Hepatocyte (in vitro differentiated cells): ENCODE measurements at regions not wholly inside any gene's neighbourhood (a gene's known extent, or its start where the extent isn't known, plus 50 kb on each side); places are given as distances from the start of the nearest gene placed in this dataset.

Experiments used
- DNase-seq: peaks from one replicate; pipeline ENCODE4 v3.0.0-alpha.2; 2016; ENCODE audit warnings: low spot score
- H2AFZ ChIP-seq: fragments of 200-600 bp; sonication (generic); 2 replicates; pipeline ENCODE4 v1.6.0; 2016; ENCODE audit warnings: antibody characterized with exemption, mild to moderate bottlenecking
- H3K27ac ChIP-seq: fragments of 200-600 bp; sonication (generic); 2 replicates; pipeline ENCODE4 v1.5.1; 2016; ENCODE audit warnings: mild to moderate bottlenecking
- H3K27me3 ChIP-seq: fragments of 200-600 bp; sonication (generic); 2 replicates; pipeline ENCODE4 v1.6.1; 2016
- H3K36me3 ChIP-seq: fragments of 200-600 bp; sonication (generic); replicated peaks from 2 replicates; pipeline ENCODE4 v1.5.1; 2016; ENCODE audit warnings: low read depth; ENCODE audit not compliant: insufficient read depth
- H3K4me1 ChIP-seq: fragments of 200-600 bp; sonication (generic); 2 replicates; pipeline ENCODE4 v1.5.1; 2016; ENCODE audit warnings: mild to moderate bottlenecking, moderate library complexity; ENCODE audit not compliant: insufficient read depth
- H3K4me2 ChIP-seq: fragments of 200-600 bp; sonication (generic); 2 replicates; pipeline ENCODE4 v1.6.0; 2016
- H3K4me3 ChIP-seq: fragments of 200-600 bp; sonication (generic); 2 replicates; pipeline ENCODE4 v1.5.1; 2016; ENCODE audit warnings: mild to moderate bottlenecking
- H3K79me2 ChIP-seq: fragments of 200-600 bp; sonication (generic); 2 replicates; pipeline ENCODE4 v1.6.0; 2017; ENCODE audit warnings: mild to moderate bottlenecking
- H3K9me2 ChIP-seq: fragments of 200-600 bp; sonication (generic); replicated peaks from 2 replicates; pipeline ENCODE4 v1.6.0; 2017; ENCODE audit warnings: mild to moderate bottlenecking; ENCODE audit not compliant: insufficient read depth
- H3K9me3 ChIP-seq: fragments of 200-600 bp; sonication (generic); 2 replicates; pipeline ENCODE4 v1.5.1; 2016; ENCODE audit warnings: low read depth, mild to moderate bottlenecking
- H4K20me1 ChIP-seq: fragments of 200-600 bp; sonication (generic); 2 replicates; pipeline ENCODE4 v1.6.0; 2016; ENCODE audit warnings: mild to moderate bottlenecking; ENCODE audit not compliant: insufficient read depth, poor library complexity, severe bottlenecking
- CTCF ChIP-seq: fragments of 200-600 bp; sonication (generic); IDR thresholded peaks from 2 replicates; pipeline ENCODE4 v1.5.1; 2016; ENCODE audit warnings: antibody characterized with exemption, mild to moderate bottlenecking; ENCODE audit not compliant: poor library complexity
- EZH2 ChIP-seq: fragments of 200-600 bp; sonication (generic); IDR thresholded peaks from 2 replicates; pipeline ENCODE4 v1.6.1; 2016; ENCODE audit warnings: antibody characterized with exemption, mild to moderate bottlenecking, borderline replicate concordance
- EZH2phosphoT487 ChIP-seq: fragments of 200-600 bp; sonication (generic); IDR thresholded peaks from one replicate; pipeline ENCODE4 v1.6.1; 2018; ENCODE audit warnings: antibody characterized with exemption, mild to moderate bottlenecking, low read depth, moderate library complexity; ENCODE audit not compliant: unreplicated experiment, severe bottlenecking
- WGBS: methylation state at CpG from one replicate; pipeline ENCODE4 v1.1.6; 2016; ENCODE audit warnings: low lambda C conversion rate; ENCODE audit errors: missing lambda C conversion rate; 5-methylcytosine and 5-hydroxymethylcytosine counted together

GRCh38 chrX:10077425-10078188, 79.2 kb upstream of the CLCN4 start:
- Histone ChIP-seq H2AFZ (no peak overlapping the region), H3K27me3 (no peaks in the 10 kb centered on the region), H3K9me2 (no peaks in the 10 kb centered on the region), H3K4me1 (no peaks in the 10 kb centered on the region), H3K79me2 (no peaks in the 10 kb centered on the region), H3K36me3 (no peaks in the 10 kb centered on the region), H4K20me1 (no peaks in the 10 kb centered on the region), H3K4me2 (no peak overlapping the region), H3K4me3 (no peak overlapping the region), H3K27ac (no peak overlapping the region), H3K9me3 (no peaks in the 10 kb centered on the region)
- WGBS, result 71% methylated on average over 9 of the region's 9 CpGs
- TF ChIP-seq EZH2phosphoT487, result no peak
- no peak for TF ChIP-seq EZH2
- TF ChIP-seq CTCF, result no peak
- no peak for DNase-seq

- WGBS, result 76% methylated on average over 5 of the region's 5 CpGs
- Histone ChIP-seq H3K9me3 (no peaks in the 10 kb centered on the region), H3K27me3 (no peaks in the 10 kb centered on the region), H3K79me2 (no peaks in the 10 kb centered on the region), H4K20me1 (no peaks in the 10 kb centered on the region), H3K4me2 (no peak overlapping the region), H3K4me3 (no peak overlapping the region), H3K9me2 (no peaks in the 10 kb centered on the region), H3K36me3 (no peaks in the 10 kb centered on the region), H3K27ac (no peak overlapping the region), H3K4me1 (no peaks in the 10 kb centered on the region), H2AFZ (no peak overlapping the region)
- DNase-seq, result no peak
- TF ChIP-seq EZH2 (no peak), EZH2phosphoT487 (no peak), CTCF (no peak)
Observed at GRCh38 chrX:10078266-10078665, 78.5 kb upstream of the CLCN4 start.

GRCh38 chrX:10079231-10079630, 77.5 kb upstream of the CLCN4 start:
- 74% methylated on average over 7 of the region's 7 CpGs for WGBS
- no peaks in the 10 kb centered on the region for H3K4me1 ChIP-seq
- H3K27me3 ChIP-seq, result no peaks in the 10 kb centered on the region
- H2AFZ ChIP-seq, result no peak overlapping the region
- H3K36me3 ChIP-seq, result no peaks in the 10 kb centered on the region
- TF ChIP-seq EZH2phosphoT487, result no peak
- TF ChIP-seq CTCF, result no peak
- no peak for TF ChIP-seq EZH2
- no peak overlapping the region for H3K27ac ChIP-seq
- H3K79me2 ChIP-seq, result no peaks in the 10 kb centered on the region
- H3K9me3 ChIP-seq, result no peaks in the 10 kb centered on the region
- no peaks in the 10 kb centered on the region for H3K9me2 ChIP-seq
- H3K4me3 ChIP-seq, result no peak overlapping the region
- H4K20me1 ChIP-seq, result no peaks in the 10 kb centered on the region
- no peak overlapping the region for H3K4me2 ChIP-seq
- DNase-seq, result no peak
